Neural crest cell (in vitro differentiated cells): ENCODE measurements at regions not wholly inside any gene's neighbourhood (a gene's known extent, or its start where the extent isn't known, plus 50 kb on each side); places are given as distances from the start of the nearest gene placed in this dataset.

Source experiments
- DNase-seq: peaks from one replicate; pipeline ENCODE4 v3.0.0; 2021; ENCODE audit warnings: low read depth, mixed read lengths, low spot score
- H3K27ac Mint-ChIP-seq: one replicate; pipeline ENCODE4 v1.8.0; 2021; ENCODE audit warnings: mild to moderate bottlenecking, mixed read lengths; ENCODE audit not compliant: unreplicated experiment
- H3K27me3 Mint-ChIP-seq: 2 replicates; pipeline ENCODE4 v1.8.0; 2021; ENCODE audit warnings: low read depth, mild to moderate bottlenecking, mixed read lengths
- H3K36me3 Mint-ChIP-seq: 2 replicates; pipeline ENCODE4 v1.8.0; 2021; ENCODE audit warnings: low read depth, mild to moderate bottlenecking, mixed read lengths
- H3K4me1 Mint-ChIP-seq: 2 replicates; pipeline ENCODE4 v1.8.0; 2021; ENCODE audit warnings: mixed read lengths
- H3K4me3 Mint-ChIP-seq: one replicate; pipeline ENCODE4 v1.8.0; 2021; ENCODE audit warnings: mild to moderate bottlenecking, mixed read lengths
- H3K9me3 Mint-ChIP-seq: 2 replicates; pipeline ENCODE4 v1.8.0; 2021; ENCODE audit warnings: mixed read lengths
- CTCF ChIP-seq: fragments of 200-600 bp; sonication (generic); conservative IDR thresholded peaks from 2 replicates; pipeline ENCODE4 v1.5.0; 2021; ENCODE audit warnings: antibody characterized with exemption, mild to moderate bottlenecking

- Mint-ChIP-seq H3K27me3 (no peaks in the 10 kb centered on the region), H3K27ac (no peak overlapping the region), H3K9me3 (no peaks in the 10 kb centered on the region), H3K36me3 (no peaks in the 10 kb centered on the region), H3K4me3 (no peak overlapping the region), H3K4me1 (no peaks in the 10 kb centered on the region)
- no peak for DNase-seq
- no peak for TF ChIP-seq CTCF
Observed at GRCh38 chr12:87795555-87795954, 233.6 kb downstream of the C12orf50 start.

DNA sequence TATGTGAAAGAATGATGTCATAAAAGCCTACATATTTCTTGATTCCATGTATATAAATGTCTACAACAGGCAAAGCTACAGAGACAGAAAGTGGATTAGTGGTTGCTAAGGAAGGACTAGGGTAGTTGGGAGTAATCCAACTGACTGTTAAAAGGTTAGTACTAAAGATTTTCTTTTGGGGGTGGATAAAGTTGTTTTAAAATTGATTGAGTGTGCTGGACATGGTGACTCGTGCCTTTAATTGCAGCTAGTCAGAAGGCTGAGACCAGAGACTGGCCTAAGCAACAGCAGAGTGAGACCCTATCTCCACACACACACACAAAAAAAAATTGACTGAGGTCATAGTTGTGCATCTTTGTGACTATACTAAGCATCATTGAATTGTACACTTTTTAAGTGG lies 234.3 kb downstream of the C12orf50 start:
- Mint-ChIP-seq H3K27ac (no peak overlapping the region), H3K27me3 (no peaks in the 10 kb centered on the region), H3K4me1 (no peaks in the 10 kb centered on the region), H3K9me3 (no peaks in the 10 kb centered on the region), H3K4me3 (no peak overlapping the region), H3K36me3 (no peaks in the 10 kb centered on the region)
- no peak for DNase-seq
- TF ChIP-seq CTCF: no peak

- H3K4me3 Mint-ChIP-seq: no peak overlapping the region
- TF ChIP-seq CTCF: no peak
- no peaks in the 10 kb centered on the region for H3K9me3 Mint-ChIP-seq
- H3K27ac Mint-ChIP-seq: no peak overlapping the region
- no peaks in the 10 kb centered on the region for H3K36me3 Mint-ChIP-seq
- H3K27me3 Mint-ChIP-seq: no peaks in the 10 kb centered on the region
- DNase-seq: no peak
- no peaks in the 10 kb centered on the region for H3K4me1 Mint-ChIP-seq
Observed at GRCh38 chr12:87793131-87793530, 236.1 kb downstream of the C12orf50 start.

- no peaks in the 10 kb centered on the region for H3K36me3 Mint-ChIP-seq
- no peak overlapping the region for H3K27ac Mint-ChIP-seq
- no peaks in the 10 kb centered on the region for H3K27me3 Mint-ChIP-seq
- no peak for TF ChIP-seq CTCF
- H3K9me3 Mint-ChIP-seq: no peaks in the 10 kb centered on the region
- H3K4me1 Mint-ChIP-seq: no peaks in the 10 kb centered on the region
- H3K4me3 Mint-ChIP-seq: no peak overlapping the region
- no peak for DNase-seq
Observed at GRCh38 chr12:87784350-87784749, 244.9 kb downstream of the C12orf50 start.

- Mint-ChIP-seq H3K27me3 (no peaks in the 10 kb centered on the region), H3K27ac (peak overlapping the region; percentile 25), H3K4me1 (no peaks in the 10 kb centered on the region), H3K9me3 (no peaks in the 10 kb centered on the region), H3K4me3 (no peak overlapping the region), H3K36me3 (no peaks in the 10 kb centered on the region)
- TF ChIP-seq CTCF: no peak
- DNase-seq: no peak
Observed at GRCh38 chr12:87783467-87783866, 245.7 kb downstream of the C12orf50 start.

DNA sequence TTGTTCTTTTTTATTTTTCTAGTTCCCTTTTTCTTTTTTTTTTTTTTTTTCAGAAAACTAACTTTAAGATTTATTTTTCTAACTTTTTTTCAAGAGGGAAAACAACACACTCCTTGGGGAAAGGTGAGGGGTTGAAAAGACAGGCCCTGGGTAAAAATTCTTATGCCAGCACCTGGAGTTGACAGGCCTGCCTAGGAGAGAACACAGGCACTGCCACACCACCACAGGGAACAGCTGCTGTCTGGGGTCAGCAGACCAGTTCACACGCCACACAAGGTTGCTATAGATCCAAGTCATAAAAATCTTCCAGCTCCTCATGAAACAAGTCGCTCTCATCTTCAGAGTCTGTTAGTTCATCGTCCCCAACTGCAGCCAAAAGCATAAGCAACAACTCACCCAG lies 246.4 kb downstream of the C12orf50 start:
- Mint-ChIP-seq H3K4me3 (no peak overlapping the region), H3K36me3 (no peaks in the 10 kb centered on the region), H3K27ac (no peak overlapping the region), H3K27me3 (no peaks in the 10 kb centered on the region), H3K9me3 (no peaks in the 10 kb centered on the region), H3K4me1 (peaks cover 5% of the 10 kb centered on the region)
- DNase-seq: no peak
- no peak for TF ChIP-seq CTCF
